Liver (tissue), 3 donors: ENCODE measurements at regions not wholly inside any gene's neighbourhood (a gene's known extent, or its start where the extent isn't known, plus 50 kb on each side); places are given as distances from the start of the nearest gene placed in this dataset.

Experiments used
- ATF3 ChIP-seq: IDR thresholded peaks from 2 replicates; pipeline ENCODE4 v1.6.1; 2016; ENCODE audit warnings: antibody characterized with exemption
- CTCF ChIP-seq: fragments of 150-350 bp; IDR thresholded peaks from 2 replicates; pipeline ENCODE4 v1.5.1; 2017; ENCODE audit warnings: improper control_type of control experiment, low read depth, low read length; ENCODE audit not compliant: missing input control
- GABPA ChIP-seq, 2 donors: IDR thresholded peaks in 1 of 2; conservative IDR thresholded peaks in 1 of 2; 2 replicates each; pipeline ENCODE4 v1.6.1; 2016; ENCODE audit warnings: antibody characterized with exemption in 2 of 2, mild to moderate bottlenecking in 1 of 2, moderate library complexity in 1 of 2
- JUND ChIP-seq, 2 donors: IDR thresholded peaks; 2 replicates each; pipeline ENCODE4 v1.6.1; 2016; ENCODE audit warnings: antibody characterized with exemption in 2 of 2
- MAX ChIP-seq: IDR thresholded peaks from 2 replicates; pipeline ENCODE4 v1.6.1; 2016; ENCODE audit warnings: antibody characterized with exemption
- NR2F2 ChIP-seq: IDR thresholded peaks from 2 replicates; pipeline ENCODE4 v1.6.1; 2016; ENCODE audit warnings: antibody characterized with exemption
- RAD21 ChIP-seq, 2 donors: IDR thresholded peaks; 2 replicates each; pipeline ENCODE4 v1.6.1; 2016; ENCODE audit warnings: antibody characterized with exemption in 2 of 2, mild to moderate bottlenecking in 2 of 2
- REST ChIP-seq: IDR thresholded peaks from 2 replicates; pipeline ENCODE4 v1.6.1; 2016; ENCODE audit warnings: antibody characterized with exemption, mild to moderate bottlenecking
- SP1 ChIP-seq: IDR thresholded peaks from 2 replicates; pipeline ENCODE4 v1.6.1; 2018; ENCODE audit warnings: antibody characterized with exemption, mild to moderate bottlenecking
- TAF1 ChIP-seq: conservative IDR thresholded peaks from 2 replicates; pipeline ENCODE4 v1.6.1; 2016; ENCODE audit warnings: antibody characterized with exemption, mild to moderate bottlenecking
- YY1 ChIP-seq: IDR thresholded peaks from 2 replicates; pipeline ENCODE4 v1.6.1; 2016; ENCODE audit warnings: antibody characterized with exemption, mild to moderate bottlenecking
- ZBTB33 ChIP-seq: IDR thresholded peaks from 2 replicates; pipeline ENCODE4 v1.6.1; 2016; ENCODE audit warnings: antibody characterized with exemption
- donor health status: healthy.
- donor health status: healthy.

- TF ChIP-seq CTCF (peak; percentile 34), YY1 (no peak), MAX (no peak), GABPA (IDR thresholded peaks at IDR 0.05 in 1 of 2, conservative IDR thresholded peaks at IDR 0.05 in 1 of 2) (no peak), JUND (IDR thresholded peaks at IDR 0.05) (no peak), REST (no peak), RAD21 (IDR thresholded peaks at IDR 0.05) (peak; percentile 70 to 77), TAF1 (no peak), SP1 (no peak), ATF3 (no peak), NR2F2 (no peak), ZBTB33 (no peak)
Observed at GRCh38 chr1:62962901-62963776, 179.2 kb downstream of the ATG4C start.
